NCI-H774 (cell line): ENCODE measurements at regions not wholly inside any gene's neighbourhood (a gene's known extent, or its start where the extent isn't known, plus 50 kb on each side); places are given as distances from the start of the nearest gene placed in this dataset.
A peak's percentile ranks its signal among the peaks of the same experiment; 100 is the strongest.

ENCODE experiments used
- DNase-seq: peaks from one replicate; lab custom pipeline; 2025; lab: John Stamatoyannopoulos, UW

GRCh38 chr18:72692086-72692485, 147.9 kb upstream of the CBLN2 start:
- peak; percentile 50 for DNase-seq

GRCh38 chr18:72687736-72688135, 143.6 kb upstream of the CBLN2 start:
- DNase-seq, result no peak

GRCh38 chr18:72675394-72675793, 131.3 kb upstream of the CBLN2 start:
- no peak for DNase-seq

- DNase-seq, result no peak
Observed at GRCh38 chr18:72674710-72675109, 130.6 kb upstream of the CBLN2 start.

GRCh38 chr18:72673242-72673641, 129.1 kb upstream of the CBLN2 start:
- no peak for DNase-seq

- DNase-seq, result peak; percentile 31
Observed at GRCh38 chr18:72672364-72673184, 128.4 kb upstream of the CBLN2 start.

GRCh38 chr18:72667932-72668331, 123.8 kb upstream of the CBLN2 start:
- DNase-seq, result no peak

GRCh38 chr18:72652990-72653593, 109.0 kb upstream of the CBLN2 start:
- peak; percentile 6 for DNase-seq

GRCh38 chr18:72651033-72651432, 106.9 kb upstream of the CBLN2 start:
- DNase-seq, result no peak

- DNase-seq, result no peak
Observed at GRCh38 chr18:72648481-72648960, 104.4 kb upstream of the CBLN2 start.

GRCh38 chr18:72648079-72648478, 103.9 kb upstream of the CBLN2 start:
- DNase-seq, result no peak

- DNase-seq, result no peak
Observed at GRCh38 chr18:72640557-72640956, 96.4 kb upstream of the CBLN2 start.

- no peak for DNase-seq
Observed at GRCh38 chr18:72638376-72638775, 94.2 kb upstream of the CBLN2 start.

- DNase-seq, result no peak
Observed at GRCh38 chr18:72637721-72638120, 93.6 kb upstream of the CBLN2 start.

- no peak for DNase-seq
Observed at GRCh38 chr18:72637299-72637698, 93.2 kb upstream of the CBLN2 start.

GRCh38 chr18:72636611-72637010, 92.5 kb upstream of the CBLN2 start:
- no peak for DNase-seq

GRCh38 chr18:72634500-72634899, 90.4 kb upstream of the CBLN2 start:
- no peak for DNase-seq

GRCh38 chr18:72630991-72631390, 86.8 kb upstream of the CBLN2 start:
- no peak for DNase-seq

- DNase-seq, result no peak
Observed at GRCh38 chr18:72623444-72623843, 79.3 kb upstream of the CBLN2 start.

GRCh38 chr18:72613534-72613930, 69.4 kb upstream of the CBLN2 start:
- DNase-seq, result no peak

GRCh38 chr18:72612894-72613533, 68.9 kb upstream of the CBLN2 start:
- DNase-seq, result no peak

- no peak for DNase-seq
Observed at GRCh38 chr18:72605376-72605775, 61.2 kb upstream of the CBLN2 start.

- DNase-seq, result no peak
Observed at GRCh38 chr18:72601944-72602343, 57.8 kb upstream of the CBLN2 start.
